ENCODE measurements at regions not wholly inside any gene's neighbourhood (a gene's known extent, or its start where the extent isn't known, plus 50 kb on each side); places are given as distances from the start of the nearest gene placed in this dataset.

GRCh38 chr4:37001688-37002436, 242.7 kb upstream of the NWD2 start (continued):
- TF ChIP-seq HOXB6 (CRISPR knock-in tag; IDR thresholded peaks at IDR 0.05; ENCODE audit: borderline replicate concordance), result no peak
- no peak for TF ChIP-seq WHSC1 (IDR thresholded peaks at IDR 0.05; ENCODE audit: low read length)
- peak; percentile 60; the same call in 1 of the 2 replicates for TF ChIP-seq ZZZ3 (IDR thresholded peaks at IDR 0.05)
- no peak for TF ChIP-seq ID3 (CRISPR knock-in tag; IDR thresholded peaks at IDR 0.05)
- no peak for TF ChIP-seq ID3 (tag; IDR thresholded peaks at IDR 0.05)
- TF ChIP-seq XRCC5 (IDR thresholded peaks at IDR 0.05; ENCODE audit: low read depth, low read length), result no peak
- no peak for TF ChIP-seq STAT5B (CRISPR knock-in tag; IDR thresholded peaks at IDR 0.05)
- no peak for TF ChIP-seq ZNF324 (CRISPR knock-in tag; IDR thresholded peaks at IDR 0.05)
- TF ChIP-seq REST (IDR thresholded peaks at IDR 0.05; ENCODE audit: borderline replicate concordance), result no peak
- no peak for TF ChIP-seq REST (CRISPR knock-in tag; IDR thresholded peaks at IDR 0.05; ENCODE audit: low read depth)
- TF ChIP-seq ELF2 (CRISPR knock-in tag; IDR thresholded peaks at IDR 0.05), result peak; percentile 94
- no peak for TF ChIP-seq MECOM (CRISPR knock-in tag; IDR thresholded peaks at IDR 0.05)
- no peak for TF ChIP-seq ZNF740 (CRISPR knock-in tag; IDR thresholded peaks at IDR 0.05)
- no peak for TF ChIP-seq ZNF740 (tag; IDR thresholded peaks at IDR 0.05)
